ENCODE measurements at regions not wholly inside any gene's neighbourhood (a gene's known extent, or its start where the extent isn't known, plus 50 kb on each side); places are given as distances from the start of the nearest gene placed in this dataset.
"Not testable (repeated sequence)": the region's sequence is repeated elsewhere in the genome, so short reads cannot be mapped to it uniquely, and the experiment has no call there.

DNA sequence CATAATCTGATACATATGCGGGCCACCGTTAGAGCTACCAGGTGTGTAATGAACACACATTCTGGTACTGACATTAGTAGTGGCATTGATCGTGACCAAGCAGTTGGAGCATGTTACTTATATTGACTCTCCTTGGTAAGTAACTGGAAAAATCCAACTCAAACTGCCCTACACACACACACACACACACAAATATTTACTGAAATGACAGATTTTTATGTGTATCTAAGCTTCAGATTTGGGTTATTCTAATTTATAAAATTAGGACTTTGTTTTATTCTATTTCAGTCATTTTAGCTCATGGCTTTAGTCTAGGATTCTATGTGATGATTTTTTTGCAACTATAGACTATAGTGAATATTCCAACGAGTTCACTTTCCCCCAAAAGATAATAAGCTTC is 1280.2 kb upstream of the ACO1 start:
- no peak for DNase-seq (ENCODE audit: low read depth)

DNA sequence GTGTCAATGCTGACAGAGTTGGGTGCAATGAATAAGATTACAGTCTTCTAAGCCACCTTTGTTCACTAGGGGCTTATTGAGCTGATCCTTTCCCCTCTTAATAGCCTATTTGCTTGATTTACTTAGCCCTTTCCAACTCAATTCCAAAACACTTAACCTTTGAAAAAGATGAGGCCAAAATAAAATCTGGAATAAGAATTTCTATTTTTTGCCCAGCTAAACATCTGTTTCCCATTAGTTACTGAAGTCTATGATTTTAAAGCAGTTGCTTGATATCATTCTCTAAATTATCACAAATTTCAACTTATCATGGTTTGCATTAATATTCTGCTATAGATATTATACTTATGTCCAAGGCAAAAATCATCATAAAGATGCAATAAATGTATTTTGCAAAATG is 1272.0 kb upstream of the ACO1 start:
- no peak for DNase-seq (ENCODE audit: low read depth)

GRCh38 chr9:31114346-31114745 is 1270.1 kb upstream of the ACO1 start:
- no peak for DNase-seq (ENCODE audit: low read depth)

DNA sequence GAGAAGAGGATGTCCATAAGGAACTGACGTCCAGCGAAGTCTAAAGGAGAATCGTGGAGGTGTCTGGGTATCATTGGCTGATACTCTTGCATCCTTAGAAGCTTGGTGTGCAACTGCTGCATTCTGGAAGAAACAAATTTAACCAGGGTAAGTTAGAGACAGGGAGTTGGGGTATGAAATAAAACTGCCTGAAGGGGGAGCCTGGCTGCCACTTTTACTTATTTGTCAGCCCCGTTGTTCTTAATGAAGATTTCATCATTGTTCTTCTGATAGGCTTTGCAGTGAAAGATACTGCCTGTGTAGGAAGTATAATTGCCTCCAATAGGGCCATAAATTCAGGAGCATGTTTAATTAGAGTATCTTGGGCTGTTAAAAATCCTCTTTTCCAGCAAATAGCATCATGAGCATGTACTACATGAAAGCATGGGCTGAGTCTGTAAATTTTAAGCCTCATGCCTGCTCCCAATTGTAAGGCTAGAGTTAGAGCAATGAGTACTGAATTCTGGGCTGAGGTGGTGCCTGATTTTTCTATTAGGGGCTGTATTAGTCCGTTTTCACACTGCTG is 1264.5 kb upstream of the ACO1 start:
- peak; percentile 6 for DNase-seq (ENCODE audit: low read depth)

- DNase-seq (ENCODE audit: low read depth), result no peak
Observed at GRCh38 chr9:31124389-31124788, 1260.1 kb upstream of the ACO1 start.

DNA sequence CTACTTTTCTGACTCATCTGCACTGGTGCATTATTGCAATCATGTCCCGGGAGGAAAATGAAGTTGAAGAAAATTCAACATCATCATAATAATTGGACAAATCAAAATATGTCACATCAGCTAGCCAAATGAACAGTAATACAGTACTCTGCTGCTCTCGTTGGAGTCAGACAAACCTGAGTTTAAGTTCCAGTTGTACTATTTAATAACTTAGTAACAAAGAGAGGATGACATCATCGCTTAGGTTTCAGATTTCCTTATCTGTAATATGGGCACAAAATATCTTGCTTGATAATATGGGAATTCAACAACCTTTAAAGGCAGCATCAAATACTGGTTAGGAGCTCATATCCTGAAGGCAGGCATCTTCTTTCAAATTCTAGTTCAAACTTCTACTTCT is 1248.9 kb upstream of the ACO1 start:
- no peak for DNase-seq (ENCODE audit: low read depth)

GRCh38 chr9:31136524-31136923 is 1247.9 kb upstream of the ACO1 start:
- DNase-seq (ENCODE audit: low read depth), result no peak

GRCh38 chr9:31137176-31138160 is 1247.0 kb upstream of the ACO1 start:
- DNase-seq (ENCODE audit: low read depth), result no peak

GRCh38 chr9:31140316-31140715 is 1244.1 kb upstream of the ACO1 start:
- DNase-seq (ENCODE audit: low read depth), result no peak

DNA sequence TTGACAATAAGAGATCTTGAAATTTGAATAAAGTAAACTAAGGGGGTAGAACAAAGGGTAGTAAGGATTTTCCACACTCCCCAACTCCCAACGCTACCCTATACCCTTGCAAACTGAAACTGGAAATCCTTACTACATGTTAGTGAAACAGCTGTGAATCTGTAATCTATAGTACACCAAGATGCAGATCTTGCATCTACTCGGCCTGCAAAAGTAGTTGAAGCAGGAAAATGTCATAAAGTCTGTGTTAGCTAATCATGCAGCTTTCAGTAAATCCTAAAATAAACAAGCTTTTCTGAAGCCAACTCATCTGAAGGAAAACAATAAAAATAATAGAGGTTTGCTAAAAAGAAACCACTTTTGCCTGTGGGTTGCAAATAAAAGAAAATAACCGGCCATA is 1242.0 kb upstream of the ACO1 start:
- no peak for DNase-seq (ENCODE audit: low read depth)

DNA sequence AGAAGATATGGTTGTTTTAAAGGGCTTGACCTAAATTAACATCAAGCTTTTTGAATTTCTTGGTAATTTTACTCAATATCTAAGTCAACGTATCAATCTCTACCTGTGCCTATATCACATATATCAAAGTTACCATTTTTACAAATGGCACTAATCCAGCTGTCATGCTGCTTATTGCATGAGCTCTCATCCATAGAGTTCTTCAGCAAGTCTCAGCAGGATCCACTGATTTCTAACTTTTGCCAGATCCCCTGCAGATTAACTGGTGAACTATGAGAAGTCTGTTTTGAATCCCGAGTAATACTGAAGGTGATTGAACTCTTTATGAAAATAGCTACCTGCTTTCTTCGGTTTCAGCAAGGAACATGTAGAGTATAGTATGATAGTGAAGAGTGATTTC is 1239.8 kb upstream of the ACO1 start:
- no peak for DNase-seq (ENCODE audit: low read depth)

- no peak for DNase-seq (ENCODE audit: low read depth)
Observed at GRCh38 chr9:31146485-31147166, 1237.8 kb upstream of the ACO1 start.

DNA sequence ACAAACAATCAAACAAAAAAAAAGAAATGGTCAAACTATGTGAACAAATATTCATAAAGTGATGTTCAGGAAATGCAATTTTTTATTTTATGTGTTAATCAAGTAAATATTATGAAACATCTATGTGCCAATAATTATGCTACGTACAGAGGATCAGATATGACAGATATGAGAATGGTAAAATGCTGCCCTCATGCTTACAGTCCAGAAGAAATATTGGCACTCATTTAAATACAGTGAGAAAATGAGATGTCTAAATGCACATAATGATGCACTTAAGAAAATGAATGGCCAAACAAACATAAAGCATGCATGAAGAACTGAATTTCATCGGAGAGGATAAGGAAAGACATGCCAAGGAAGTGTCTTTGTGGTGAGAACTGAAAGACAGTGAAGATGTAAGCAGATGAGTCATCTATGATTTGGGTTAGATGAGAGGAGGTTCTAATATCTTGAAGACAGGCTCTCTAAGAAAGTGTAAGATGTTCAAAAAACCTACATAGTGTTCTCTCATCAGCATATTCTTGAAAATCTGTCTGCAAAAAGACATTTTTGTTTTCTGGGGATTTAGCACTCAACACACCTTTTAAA is 1231.1 kb upstream of the ACO1 start:
- no peak for DNase-seq (ENCODE audit: low read depth)

DNA sequence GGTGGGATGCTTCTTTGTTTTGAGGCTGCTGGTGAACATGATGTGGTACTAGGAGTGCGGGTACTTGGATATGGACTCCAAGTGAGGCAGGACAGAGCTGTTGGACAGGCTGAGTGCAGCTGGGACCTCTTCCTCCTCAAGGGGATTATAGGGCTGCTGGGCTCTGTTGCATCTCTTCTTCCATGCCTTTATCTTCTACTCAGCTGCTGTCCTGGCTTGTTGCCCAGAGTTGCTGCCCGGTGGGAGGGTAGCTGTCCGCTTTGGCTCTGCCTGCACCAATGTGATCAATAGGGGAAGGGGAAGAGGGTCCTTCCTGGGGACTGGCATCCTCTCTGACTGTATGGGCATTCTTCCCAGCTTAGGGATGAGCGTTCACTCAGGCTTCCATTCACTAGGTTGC is 1217.9 kb upstream of the ACO1 start:
- no peak for DNase-seq (ENCODE audit: low read depth)

- no peak for DNase-seq (ENCODE audit: low read depth)
Observed at GRCh38 chr9:31168161-31168560, 1216.3 kb upstream of the ACO1 start.

DNA sequence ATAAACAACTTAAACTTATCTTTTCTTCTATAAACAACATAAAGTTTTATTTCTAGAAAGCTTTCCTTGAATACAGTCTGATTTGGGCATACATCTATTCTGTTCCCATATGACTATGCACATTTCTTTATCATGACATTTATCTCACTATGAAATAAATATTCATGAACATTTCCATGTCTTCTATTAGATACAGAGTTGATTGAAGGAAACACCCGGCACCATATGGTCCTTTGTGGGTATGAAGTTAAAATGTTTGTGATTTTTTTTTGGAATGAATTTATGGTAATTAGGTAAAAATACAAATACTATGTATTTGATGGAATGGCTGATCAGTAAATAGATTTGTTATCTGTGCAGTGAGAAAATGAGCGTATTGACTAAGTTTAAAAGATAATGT is 1209.8 kb upstream of the ACO1 start:
- no peak for DNase-seq (ENCODE audit: low read depth)

DNA sequence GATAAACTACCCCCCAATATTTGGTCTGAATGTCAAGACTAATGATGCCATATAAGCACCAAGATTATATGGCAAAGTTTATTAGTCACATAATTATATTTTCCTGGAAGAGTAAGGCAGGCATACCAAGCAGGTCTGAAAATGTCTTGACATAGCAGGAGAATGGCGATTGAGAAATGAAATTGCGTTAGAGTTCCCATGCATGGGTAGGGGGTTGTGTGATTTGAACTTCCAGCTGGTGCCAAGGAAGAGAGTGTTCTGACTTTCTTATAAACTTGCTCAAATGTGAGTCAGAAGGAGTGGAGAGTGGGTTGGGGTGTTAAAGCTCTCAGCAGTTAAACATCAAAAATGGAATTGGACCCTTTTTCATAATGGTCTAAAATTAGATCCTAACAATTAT is 1200.6 kb upstream of the ACO1 start:
- no peak for DNase-seq (ENCODE audit: low read depth)

DNA sequence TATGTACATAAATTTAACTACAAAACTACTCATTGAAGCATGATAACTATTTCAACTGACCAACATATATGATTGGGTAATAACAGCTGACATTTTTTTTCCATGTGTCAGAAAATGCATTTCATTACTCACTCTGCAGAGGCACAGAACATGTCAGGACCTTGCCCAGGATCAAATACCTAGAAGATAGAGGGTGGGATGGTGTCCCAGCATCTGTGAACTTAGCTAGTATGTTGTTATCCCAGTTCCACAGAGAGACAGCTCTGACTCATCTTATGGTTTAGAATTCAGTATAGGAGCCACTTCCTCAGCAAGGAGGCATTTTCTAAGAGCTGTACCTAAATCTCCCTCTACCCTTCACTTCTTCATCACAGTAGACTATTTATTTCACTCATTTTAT is 1198.6 kb upstream of the ACO1 start:
- DNase-seq (ENCODE audit: low read depth), result no peak

DNA sequence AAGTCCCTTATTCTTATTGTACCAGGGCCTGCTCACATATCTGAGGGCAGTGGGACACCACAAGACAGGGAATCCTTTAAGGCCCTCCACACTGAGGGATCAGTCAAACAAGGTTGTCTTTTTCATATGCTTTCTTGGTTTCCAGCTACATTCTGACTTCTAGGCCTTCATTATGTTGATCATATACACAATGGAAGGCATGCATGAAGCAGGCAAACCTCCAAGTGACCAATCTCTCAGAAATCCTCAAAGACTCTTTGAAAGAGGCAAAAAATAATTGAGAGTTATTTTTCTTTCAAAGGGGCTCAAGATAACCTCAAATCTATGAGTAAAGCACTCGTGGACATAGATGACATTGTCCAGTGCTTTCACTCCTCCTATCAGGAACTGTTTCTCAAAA is 1195.9 kb upstream of the ACO1 start:
- DNase-seq (ENCODE audit: low read depth), result no peak

DNA sequence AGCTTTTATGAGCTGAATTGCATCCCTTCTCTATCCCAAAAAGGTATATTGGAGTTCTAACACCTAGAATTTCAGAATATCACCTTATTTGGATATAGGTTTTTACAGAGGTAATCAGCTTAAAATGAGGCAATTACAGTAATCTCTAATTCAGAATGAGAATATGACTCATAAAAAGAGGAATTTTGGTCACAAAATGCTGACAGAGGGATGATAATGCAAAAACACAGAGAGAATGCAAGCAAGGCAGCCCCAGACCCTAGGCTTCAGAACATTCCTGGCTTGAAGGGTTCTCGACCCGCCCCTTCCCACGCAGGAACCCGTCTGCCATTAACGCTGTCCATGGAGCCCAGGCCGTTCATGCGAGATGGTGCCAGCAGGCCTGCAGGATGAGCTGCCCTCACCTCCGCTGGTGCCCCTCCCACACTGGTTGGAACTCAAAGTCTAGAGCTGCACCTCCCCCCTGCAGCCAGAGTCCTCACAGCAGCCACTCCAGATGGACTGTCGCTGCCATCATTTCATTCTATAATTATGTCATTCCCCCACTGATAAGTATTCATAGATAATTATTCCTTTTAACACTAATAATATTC is 1173.4 kb upstream of the ACO1 start:
- no peak for DNase-seq (ENCODE audit: low read depth)

- DNase-seq (ENCODE audit: low read depth), result not testable (repeated sequence)
Observed at GRCh38 chr9:31229976-31230375, 1154.5 kb upstream of the ACO1 start.

GRCh38 chr9:31232485-31232884 is 1152.0 kb upstream of the ACO1 start:
- no peak for DNase-seq (ENCODE audit: low read depth)
